ENCODE measurements at regions not wholly inside any gene's neighbourhood (a gene's known extent, or its start where the extent isn't known, plus 50 kb on each side); places are given as distances from the start of the nearest gene placed in this dataset.

GRCh38 chr20:40103420-40103819 is 585.6 kb downstream of the MAFB start:
- Histone ChIP-seq H3K4me3 (ENCODE audit: low read depth, low read length) (no peak overlapping the region), H3K27me3 (ENCODE audit: control insufficient read depth, insufficient read depth, low read length) (no peaks in the 10 kb centered on the region), H3K36me3 (ENCODE audit: control insufficient read depth, insufficient read depth, low read length) (no peaks in the 10 kb centered on the region)
- no peak for DNase-seq (ENCODE audit: low read depth)
- no peak for TF ChIP-seq CTCF (IDR thresholded peaks at IDR 0.05; ENCODE audit: insufficient read depth, low read length, poor library complexity, severe bottlenecking)

- DNase-seq (ENCODE audit: low read depth), result no peak
Observed at GRCh38 chr20:40101560-40101959, 587.5 kb downstream of the MAFB start.

GRCh38 chr20:40100261-40100660 is 588.8 kb downstream of the MAFB start:
- H3K4me3 ChIP-seq (ENCODE audit: low read depth, low read length), result no peak overlapping the region
- H3K27me3 ChIP-seq (ENCODE audit: control insufficient read depth, insufficient read depth, low read length), result no peaks in the 10 kb centered on the region
- no peak for DNase-seq (ENCODE audit: low read depth)
- no peaks in the 10 kb centered on the region for H3K36me3 ChIP-seq (ENCODE audit: control insufficient read depth, insufficient read depth, low read length)
- TF ChIP-seq CTCF (IDR thresholded peaks at IDR 0.05; ENCODE audit: insufficient read depth, low read length, poor library complexity, severe bottlenecking), result no peak

More at GRCh38 chr20:40101560-40101959, 587.5 kb downstream of the MAFB start:
- H3K36me3 ChIP-seq (ENCODE audit: control insufficient read depth, insufficient read depth, low read length), result no peaks in the 10 kb centered on the region
- no peak for TF ChIP-seq CTCF (IDR thresholded peaks at IDR 0.05; ENCODE audit: insufficient read depth, low read length, poor library complexity, severe bottlenecking)
- H3K4me3 ChIP-seq (ENCODE audit: low read depth, low read length), result no peak overlapping the region
- no peaks in the 10 kb centered on the region for H3K27me3 ChIP-seq (ENCODE audit: control insufficient read depth, insufficient read depth, low read length)

- Histone ChIP-seq H3K27me3 (ENCODE audit: control insufficient read depth, insufficient read depth, low read length) (no peaks in the 10 kb centered on the region), H3K36me3 (ENCODE audit: control insufficient read depth, insufficient read depth, low read length) (no peaks in the 10 kb centered on the region), H3K4me3 (ENCODE audit: low read depth, low read length) (no peak overlapping the region)
- no peak for TF ChIP-seq CTCF (IDR thresholded peaks at IDR 0.05; ENCODE audit: insufficient read depth, low read length, poor library complexity, severe bottlenecking)
- DNase-seq (ENCODE audit: low read depth), result no peak
Observed at GRCh38 chr20:40090236-40090635, 598.8 kb downstream of the MAFB start.

GRCh38 chr20:40087496-40087895 is 601.5 kb downstream of the MAFB start:
- H3K4me3 ChIP-seq (ENCODE audit: low read depth, low read length), result no peak overlapping the region
- TF ChIP-seq CTCF (IDR thresholded peaks at IDR 0.05; ENCODE audit: insufficient read depth, low read length, poor library complexity, severe bottlenecking), result no peak
- DNase-seq (ENCODE audit: low read depth), result no peak
- no peaks in the 10 kb centered on the region for H3K27me3 ChIP-seq (ENCODE audit: control insufficient read depth, insufficient read depth, low read length)
- H3K36me3 ChIP-seq (ENCODE audit: control insufficient read depth, insufficient read depth, low read length), result no peaks in the 10 kb centered on the region

- H3K27me3 ChIP-seq (ENCODE audit: control insufficient read depth, insufficient read depth, low read length), result no peaks in the 10 kb centered on the region
- H3K4me3 ChIP-seq (ENCODE audit: low read depth, low read length), result no peak overlapping the region
- DNase-seq (ENCODE audit: low read depth), result no peak
- H3K36me3 ChIP-seq (ENCODE audit: control insufficient read depth, insufficient read depth, low read length), result no peaks in the 10 kb centered on the region
- no peak for TF ChIP-seq CTCF (IDR thresholded peaks at IDR 0.05; ENCODE audit: insufficient read depth, low read length, poor library complexity, severe bottlenecking)
Observed at GRCh38 chr20:40085513-40085912, 603.5 kb downstream of the MAFB start.

All from kidney epithelial cell (primary cell).